T-helper 1 cell treated with Interleukin-12 subunit alpha and Interleukin-12 subunit beta and Interleukin-4 antibody, amounts not matched to agents 30 μg/mL and 1 μg/mL, for 36 hours (primary cell): ENCODE measurements at regions not wholly inside any gene's neighbourhood (a gene's known extent, or its start where the extent isn't known, plus 50 kb on each side); places are given as distances from the start of the nearest gene placed in this dataset.
A peak's percentile ranks its signal among the peaks of the same experiment; 100 is the strongest.

Source experiments
- H3K27ac Mint-ChIP-seq: one replicate; pipeline ENCODE4 v1.8.0; 2021; ENCODE audit warnings: mild to moderate bottlenecking, mixed read lengths
- H3K27me3 Mint-ChIP-seq: one replicate; pipeline ENCODE4 v1.8.0; 2021; ENCODE audit warnings: low read depth, mixed read lengths
- H3K36me3 Mint-ChIP-seq: one replicate; pipeline ENCODE4 v1.8.0; 2021; ENCODE audit warnings: low read depth, mixed read lengths
- H3K4me1 Mint-ChIP-seq: one replicate; pipeline ENCODE4 v1.8.0; 2021; ENCODE audit warnings: low read depth, mixed read lengths
- H3K4me3 Mint-ChIP-seq: one replicate; pipeline ENCODE4 v1.8.0; 2021; ENCODE audit warnings: mild to moderate bottlenecking, moderate library complexity, mixed read lengths
- H3K9me3 Mint-ChIP-seq: one replicate; pipeline ENCODE4 v1.8.0; 2021; ENCODE audit warnings: mixed read lengths

DNA sequence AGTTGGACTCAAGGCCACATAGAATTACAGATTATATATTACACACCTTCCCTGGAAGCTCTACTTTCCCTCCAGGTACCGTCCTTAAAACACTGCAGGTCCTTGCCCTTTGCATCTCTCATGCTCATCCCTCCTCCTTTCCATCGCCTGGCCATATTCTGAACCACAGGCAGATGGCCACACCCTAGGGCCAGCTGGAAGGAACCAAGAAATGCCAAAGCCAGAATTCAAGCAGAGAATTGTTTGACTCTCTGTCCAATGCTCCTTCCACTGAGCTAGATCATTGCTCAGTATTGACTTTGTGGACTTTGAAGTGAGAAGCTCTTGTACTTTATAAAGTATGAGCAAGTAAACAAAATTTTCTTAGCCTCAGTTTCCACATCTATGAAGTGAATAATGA, 170.3 kb upstream of the SLC24A5 start:
- H3K27me3 Mint-ChIP-seq = peaks cover 16% of the 10 kb centered on the region
- no peaks in the 10 kb centered on the region for H3K36me3 Mint-ChIP-seq
- no peak overlapping the region for H3K4me3 Mint-ChIP-seq
- peaks cover 6% of the 10 kb centered on the region for H3K9me3 Mint-ChIP-seq
- no peak overlapping the region for H3K27ac Mint-ChIP-seq
- no peaks in the 10 kb centered on the region for H3K4me1 Mint-ChIP-seq

DNA sequence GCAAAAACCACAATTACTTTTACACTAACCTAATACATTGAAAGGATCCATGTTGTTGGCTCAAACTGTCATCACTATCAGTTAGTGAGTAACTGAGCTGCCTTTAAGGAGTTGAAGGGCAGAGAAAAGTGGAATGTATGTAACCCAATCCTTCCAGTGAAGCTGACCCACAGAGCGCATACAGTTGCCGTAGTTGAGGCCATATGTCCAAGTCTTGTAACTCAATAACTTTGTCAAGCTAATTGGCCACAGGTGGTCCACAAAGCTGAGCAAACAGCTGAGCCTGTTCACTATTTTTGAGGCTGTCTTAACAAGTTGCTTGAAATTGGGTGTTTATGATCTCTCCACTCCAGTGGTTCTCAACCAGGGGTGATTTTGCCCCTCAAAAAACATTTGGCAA, 169.0 kb upstream of the SLC24A5 start:
- Mint-ChIP-seq H3K4me1 (no peaks in the 10 kb centered on the region), H3K27me3 (peaks cover 25% of the 10 kb centered on the region), H3K4me3 (no peak overlapping the region), H3K27ac (no peak overlapping the region), H3K36me3 (no peaks in the 10 kb centered on the region), H3K9me3 (peaks cover 6% of the 10 kb centered on the region)

DNA sequence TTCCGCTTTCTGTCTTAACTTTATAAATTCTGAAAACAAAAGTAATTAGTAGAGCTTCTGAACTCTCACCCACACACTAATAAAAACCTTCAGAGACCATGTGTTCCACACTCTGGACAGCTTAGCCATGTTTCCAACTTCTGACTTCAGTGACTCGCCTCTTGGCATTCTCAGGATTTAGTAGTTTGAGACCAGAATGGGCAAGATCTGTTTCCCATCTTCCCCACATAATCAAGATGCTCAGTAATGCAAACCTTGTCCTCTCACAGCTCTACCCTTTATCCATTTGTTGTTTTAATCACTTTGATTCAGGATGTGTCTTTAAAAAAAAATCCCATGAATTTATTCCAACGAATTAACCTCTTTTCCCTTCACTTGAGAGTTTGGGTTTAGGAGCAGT, 166.6 kb upstream of the SLC24A5 start:
- no peak overlapping the region for H3K4me3 Mint-ChIP-seq
- H3K4me1 Mint-ChIP-seq = no peaks in the 10 kb centered on the region
- no peaks in the 10 kb centered on the region for H3K36me3 Mint-ChIP-seq
- H3K27ac Mint-ChIP-seq = no peak overlapping the region
- peaks cover 32% of the 10 kb centered on the region for H3K27me3 Mint-ChIP-seq
- H3K9me3 Mint-ChIP-seq = peaks cover 6% of the 10 kb centered on the region

DNA sequence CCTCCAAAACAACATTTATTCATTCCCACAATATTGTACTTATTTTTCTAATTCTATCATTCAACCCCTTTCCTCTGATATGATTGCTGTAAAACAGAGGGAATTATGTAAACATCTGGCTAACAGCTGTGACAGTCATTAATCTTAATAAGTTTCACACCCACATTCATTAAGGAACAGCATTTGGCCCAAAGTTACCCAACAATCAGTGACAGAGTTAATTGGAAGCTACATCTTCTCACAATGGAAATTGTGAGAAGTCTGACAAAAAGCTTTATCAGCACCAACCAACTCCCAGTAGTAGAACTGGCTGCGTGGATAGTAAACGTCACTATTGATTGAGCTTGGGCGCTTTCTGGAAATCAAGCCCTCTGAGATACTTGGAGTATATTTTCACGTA, 165.8 kb upstream of the SLC24A5 start:
- H3K36me3 Mint-ChIP-seq = no peaks in the 10 kb centered on the region
- peaks cover 32% of the 10 kb centered on the region for H3K27me3 Mint-ChIP-seq
- peaks cover 6% of the 10 kb centered on the region for H3K9me3 Mint-ChIP-seq
- no peak overlapping the region for H3K4me3 Mint-ChIP-seq
- H3K4me1 Mint-ChIP-seq = peaks cover 7% of the 10 kb centered on the region
- H3K27ac Mint-ChIP-seq = no peak overlapping the region

DNA sequence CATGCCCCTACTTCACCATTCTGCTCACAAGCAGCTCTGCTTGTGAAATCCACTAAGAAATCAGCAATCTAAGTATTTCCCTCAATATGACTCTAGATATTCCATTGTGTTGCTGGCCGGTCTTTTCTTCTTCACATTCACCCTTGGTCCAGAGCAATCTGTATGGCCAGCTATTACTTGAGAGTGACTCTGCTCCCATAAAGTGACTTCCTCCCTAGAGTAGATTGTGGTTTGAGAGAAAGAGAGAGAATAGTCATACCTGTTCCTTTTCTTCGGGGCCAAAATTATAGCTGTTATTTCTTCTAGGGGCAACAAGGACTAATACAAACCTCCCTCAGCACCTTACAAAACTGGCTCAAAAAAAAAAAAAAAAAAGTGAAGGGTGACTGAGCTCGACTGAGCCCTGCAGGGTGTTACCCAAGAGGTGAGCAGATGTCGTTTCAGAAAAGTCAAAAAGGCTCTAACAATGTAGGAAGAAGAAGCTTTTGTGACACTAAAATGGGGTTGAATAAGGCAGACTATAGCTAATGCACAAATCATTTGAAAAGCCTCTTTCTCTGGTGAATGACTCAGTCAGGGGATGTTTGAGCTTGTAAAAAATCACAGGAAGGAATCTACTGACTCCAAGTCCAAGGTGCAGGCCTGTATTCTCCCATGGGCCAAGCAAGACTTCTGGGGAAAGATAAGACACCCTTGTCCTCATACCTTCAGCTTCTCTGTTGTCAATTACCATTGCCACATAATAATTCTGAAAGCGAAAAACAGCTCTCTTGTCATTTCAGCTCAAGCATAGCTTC, 161.0 kb upstream of the SLC24A5 start:
- Mint-ChIP-seq H3K4me1 (peaks cover 26% of the 10 kb centered on the region), H3K36me3 (no peaks in the 10 kb centered on the region), H3K27me3 (peaks cover 19% of the 10 kb centered on the region), H3K27ac (peak overlapping the region; percentile 9), H3K4me3 (no peak overlapping the region), H3K9me3 (no peaks in the 10 kb centered on the region)

DNA sequence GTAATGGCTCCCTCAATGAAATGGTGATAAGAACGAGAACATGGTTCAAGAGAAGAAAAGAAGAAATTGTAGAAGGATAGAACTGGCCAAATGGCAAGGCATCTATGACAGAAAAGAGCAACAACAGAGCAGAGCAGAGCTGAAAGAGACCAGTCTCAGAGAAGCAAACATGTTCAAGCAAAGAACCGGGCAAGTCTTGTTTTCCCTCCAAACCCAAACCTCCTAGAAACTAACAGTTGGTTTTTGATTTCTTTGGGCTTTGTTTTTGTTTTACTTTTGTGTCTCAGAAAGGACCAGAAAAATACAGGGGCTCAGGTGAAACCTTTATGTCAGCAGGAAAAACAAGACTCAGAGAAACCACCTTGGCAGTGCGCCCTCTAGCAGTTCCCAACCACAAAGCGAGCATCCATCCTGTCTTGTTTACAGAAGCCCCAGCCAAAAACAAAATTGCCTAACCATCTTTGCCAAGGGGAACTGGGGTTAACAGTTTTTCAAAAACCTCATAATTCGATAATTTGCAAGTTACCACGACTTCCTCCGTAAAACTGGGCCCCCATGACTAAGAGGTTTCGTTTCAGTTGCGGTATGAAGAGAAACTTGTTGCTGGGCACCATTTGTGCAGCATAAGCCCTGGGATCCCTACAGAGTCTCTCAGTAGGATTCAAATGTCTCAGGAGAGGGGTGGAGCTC, 159.2 kb upstream of the SLC24A5 start:
- Mint-ChIP-seq H3K36me3 (no peaks in the 10 kb centered on the region), H3K27ac (peak overlapping the region; percentile 43)

DNA sequence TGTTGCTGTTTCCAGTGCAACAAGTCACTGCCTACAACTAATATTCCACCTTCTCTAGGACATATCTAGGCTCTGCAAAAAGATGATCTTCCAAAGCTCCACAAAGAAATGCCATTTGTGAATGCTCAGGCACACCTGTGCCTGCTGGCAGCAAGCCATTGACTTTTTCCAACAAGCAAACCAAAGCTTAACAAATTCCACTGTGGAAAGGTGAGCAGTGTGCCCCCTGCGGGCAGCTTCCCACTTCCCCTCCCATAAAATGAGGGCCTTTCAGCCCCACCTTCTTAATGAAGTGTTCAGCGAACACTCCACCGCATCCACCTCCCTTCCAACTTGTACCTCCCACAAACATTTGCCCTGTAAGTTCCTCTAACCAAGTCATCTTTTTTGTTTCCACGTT, 157.5 kb upstream of the SLC24A5 start:
- Mint-ChIP-seq H3K9me3 (no peaks in the 10 kb centered on the region), H3K4me3 (no peak overlapping the region), H3K27me3 (peaks cover 8% of the 10 kb centered on the region), H3K36me3 (no peaks in the 10 kb centered on the region), H3K4me1 (peaks cover 26% of the 10 kb centered on the region), H3K27ac (no peak overlapping the region)

More for the DNA sequence above, 159.2 kb upstream of the SLC24A5 start:
- no peaks in the 10 kb centered on the region for H3K9me3 Mint-ChIP-seq
- peaks cover 12% of the 10 kb centered on the region for H3K27me3 Mint-ChIP-seq
- H3K4me1 Mint-ChIP-seq = peaks cover 26% of the 10 kb centered on the region
- H3K4me3 Mint-ChIP-seq = peak overlapping the region; percentile 50

DNA sequence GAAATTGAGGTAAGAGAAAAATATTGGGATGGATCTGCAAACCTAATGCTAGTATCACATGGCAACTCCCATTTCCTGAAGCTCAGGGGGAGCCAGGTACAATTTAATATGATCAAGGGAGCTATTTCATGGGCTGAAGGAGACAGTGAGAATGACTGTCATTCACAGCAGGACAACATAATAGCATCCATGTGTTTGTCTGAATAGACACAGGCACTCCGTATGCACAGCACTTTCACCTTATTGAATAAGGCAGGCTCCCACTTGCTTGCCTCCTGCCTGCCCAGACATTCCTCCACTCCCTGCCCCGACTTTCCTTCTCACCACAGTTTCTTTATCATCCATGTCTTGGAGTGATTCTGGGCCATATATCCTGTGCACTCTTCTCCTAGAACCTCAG, 156.6 kb upstream of the SLC24A5 start:
- Mint-ChIP-seq H3K4me1 (peaks cover 26% of the 10 kb centered on the region), H3K9me3 (no peaks in the 10 kb centered on the region), H3K36me3 (no peaks in the 10 kb centered on the region), H3K27ac (no peak overlapping the region), H3K27me3 (peaks cover 14% of the 10 kb centered on the region), H3K4me3 (no peak overlapping the region)

DNA sequence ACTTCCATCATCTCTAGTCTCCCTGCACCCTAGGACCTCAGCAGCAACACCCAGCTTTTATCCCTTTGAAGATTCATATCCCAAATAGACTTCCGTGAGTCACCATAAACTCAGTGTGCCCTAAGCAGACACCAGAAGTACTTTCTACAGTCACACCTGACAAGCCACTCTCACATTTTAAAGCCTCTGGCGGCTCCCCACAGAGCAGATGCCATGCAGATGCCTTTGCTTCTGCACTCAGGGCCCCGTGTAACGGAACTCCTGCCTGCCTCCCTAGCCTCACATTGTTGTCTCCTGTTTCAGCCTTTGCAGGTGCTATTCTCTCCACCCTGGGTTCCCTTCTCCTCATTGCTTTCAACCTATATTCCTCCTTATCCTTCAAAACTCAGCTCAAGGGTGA, 155.5 kb upstream of the SLC24A5 start:
- Mint-ChIP-seq H3K9me3 (no peaks in the 10 kb centered on the region), H3K36me3 (no peaks in the 10 kb centered on the region), H3K27ac (no peak overlapping the region), H3K4me3 (no peak overlapping the region), H3K4me1 (peaks cover 19% of the 10 kb centered on the region), H3K27me3 (peaks cover 14% of the 10 kb centered on the region)

DNA sequence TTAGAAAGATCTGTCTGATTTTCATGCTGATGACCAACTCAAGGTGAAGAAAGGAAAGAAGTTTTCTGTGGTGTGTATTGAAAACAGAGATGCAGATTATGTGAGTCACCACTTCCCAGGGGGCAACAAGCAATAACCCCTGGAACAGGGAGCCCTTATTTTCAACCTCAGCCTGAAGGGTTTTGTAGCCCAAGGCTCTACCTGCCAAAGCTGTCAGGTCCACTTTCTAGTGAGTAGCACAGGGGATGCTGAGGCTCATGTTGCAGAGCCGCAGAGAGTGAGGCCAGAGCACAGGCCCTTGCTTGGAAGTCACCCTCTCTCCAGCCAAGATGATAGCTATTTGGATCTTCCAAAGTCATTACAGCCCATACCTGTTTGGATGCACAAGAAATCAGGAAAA, 152.2 kb upstream of the SLC24A5 start:
- Mint-ChIP-seq H3K36me3 (no peaks in the 10 kb centered on the region), H3K9me3 (no peaks in the 10 kb centered on the region), H3K27me3 (peaks cover 19% of the 10 kb centered on the region), H3K27ac (no peak overlapping the region), H3K4me1 (peaks cover 3% of the 10 kb centered on the region), H3K4me3 (no peak overlapping the region)

DNA sequence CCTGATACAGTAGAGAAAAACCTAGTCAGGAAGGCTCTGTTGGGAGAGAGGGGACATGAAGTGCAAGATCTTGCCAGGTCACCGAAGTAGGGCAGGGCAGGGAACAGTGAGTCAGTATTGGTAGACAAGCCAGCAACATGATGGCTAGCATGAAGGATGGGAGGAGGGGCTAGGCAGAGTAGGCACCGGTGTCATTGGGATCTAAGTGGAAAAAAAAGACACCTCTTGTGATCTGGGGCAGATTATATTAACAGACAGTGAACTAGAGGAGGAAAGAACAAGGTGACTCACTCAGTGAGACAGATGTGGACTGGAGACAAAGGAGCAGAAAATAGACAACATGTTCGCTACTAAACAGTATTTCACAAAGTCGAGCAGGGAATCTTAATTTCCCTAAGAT, 149.2 kb upstream of the SLC24A5 start:
- H3K27me3 Mint-ChIP-seq = peaks cover 34% of the 10 kb centered on the region
- H3K27ac Mint-ChIP-seq = no peak overlapping the region
- no peaks in the 10 kb centered on the region for H3K9me3 Mint-ChIP-seq
- H3K36me3 Mint-ChIP-seq = no peaks in the 10 kb centered on the region
- H3K4me3 Mint-ChIP-seq = no peak overlapping the region
- no peaks in the 10 kb centered on the region for H3K4me1 Mint-ChIP-seq

DNA sequence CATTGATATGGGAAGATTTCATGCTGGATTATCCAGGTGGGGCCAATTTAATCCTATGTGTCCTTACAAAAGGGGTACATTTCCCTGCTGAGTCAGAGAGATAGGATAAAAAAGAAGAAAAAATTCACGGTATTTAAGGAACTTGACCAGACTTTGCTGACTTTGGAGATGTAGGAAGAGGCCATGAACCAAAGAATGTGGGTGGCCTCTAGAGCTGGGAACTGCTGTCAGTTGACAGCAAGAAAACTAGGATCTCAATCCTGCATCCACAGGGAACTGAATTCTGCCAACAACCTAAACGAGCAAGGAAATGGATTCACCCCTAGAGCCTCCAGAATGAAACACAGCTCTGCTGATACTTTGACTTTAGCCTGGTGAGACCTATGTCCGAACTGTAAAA, 148.1 kb upstream of the SLC24A5 start:
- H3K36me3 Mint-ChIP-seq = no peaks in the 10 kb centered on the region
- H3K27ac Mint-ChIP-seq = no peak overlapping the region
- H3K9me3 Mint-ChIP-seq = peaks cover 3% of the 10 kb centered on the region
- no peaks in the 10 kb centered on the region for H3K4me1 Mint-ChIP-seq
- no peak overlapping the region for H3K4me3 Mint-ChIP-seq
- H3K27me3 Mint-ChIP-seq = peaks cover 41% of the 10 kb centered on the region

DNA sequence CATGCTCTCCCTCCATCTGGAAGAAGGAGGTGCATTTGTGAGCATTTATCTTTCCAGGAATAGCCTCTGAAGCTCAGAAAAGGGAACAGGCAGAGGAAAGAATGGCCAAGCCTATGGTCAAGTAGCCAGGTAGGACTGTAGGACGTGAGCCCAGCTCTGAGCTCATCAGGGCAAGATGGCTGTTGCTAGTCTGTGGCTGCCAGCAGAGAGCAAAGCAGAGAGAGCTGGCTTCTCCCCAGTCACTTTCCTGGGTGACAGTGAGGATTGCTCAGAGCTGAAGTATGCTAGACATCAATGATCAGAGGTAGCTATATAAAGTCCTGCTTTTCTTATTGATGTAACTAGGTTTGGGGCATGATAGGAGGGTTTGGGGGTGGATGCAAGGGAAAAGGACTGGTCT, 146.1 kb upstream of the SLC24A5 start:
- Mint-ChIP-seq H3K9me3 (peaks cover 3% of the 10 kb centered on the region), H3K4me1 (no peaks in the 10 kb centered on the region), H3K4me3 (no peak overlapping the region), H3K36me3 (no peaks in the 10 kb centered on the region), H3K27ac (no peak overlapping the region), H3K27me3 (peaks cover 41% of the 10 kb centered on the region)

DNA sequence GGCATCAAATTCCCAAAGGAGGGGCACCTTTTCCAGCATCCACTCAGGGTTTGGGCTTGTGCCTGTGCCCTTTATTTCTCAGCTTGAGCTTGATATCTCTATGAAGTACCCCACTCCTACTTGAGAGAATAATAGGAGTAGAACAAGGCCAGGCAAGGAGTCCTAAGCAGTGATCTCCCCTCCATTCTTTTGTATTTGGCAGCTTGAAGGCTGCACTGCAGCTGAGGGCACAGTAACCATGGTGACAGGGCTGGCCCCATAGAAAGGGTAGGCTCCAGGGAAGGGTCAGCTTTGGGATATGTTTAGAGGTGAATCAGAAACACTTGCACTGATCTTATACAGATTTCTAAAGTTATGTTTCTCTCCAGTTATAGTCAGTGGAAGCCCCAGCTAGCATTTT, 145.4 kb upstream of the SLC24A5 start:
- no peak overlapping the region for H3K4me3 Mint-ChIP-seq
- H3K36me3 Mint-ChIP-seq = no peaks in the 10 kb centered on the region
- H3K9me3 Mint-ChIP-seq = peaks cover 3% of the 10 kb centered on the region
- peaks cover 41% of the 10 kb centered on the region for H3K27me3 Mint-ChIP-seq
- H3K4me1 Mint-ChIP-seq = no peaks in the 10 kb centered on the region
- H3K27ac Mint-ChIP-seq = no peak overlapping the region

DNA sequence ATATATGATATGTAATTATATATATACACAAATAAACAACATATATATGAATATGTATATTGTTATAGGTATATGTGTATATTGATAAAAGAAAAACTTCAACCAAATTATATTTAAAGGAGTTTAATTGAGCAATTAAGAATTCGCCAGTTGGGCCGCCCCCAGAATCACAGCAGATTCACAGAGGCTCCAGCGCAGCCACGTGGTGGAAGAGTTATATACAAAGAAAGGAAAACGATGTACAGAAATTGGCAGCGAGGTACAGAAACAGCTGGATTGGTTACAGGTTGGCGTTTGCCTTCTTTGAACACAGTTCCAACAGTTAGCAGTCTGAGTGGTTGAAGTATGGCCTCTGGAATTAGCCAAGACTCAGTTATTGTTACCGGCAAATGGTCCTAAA, 137.3 kb upstream of the SLC24A5 start:
- Mint-ChIP-seq H3K4me3 (no peak overlapping the region), H3K4me1 (peaks cover 10% of the 10 kb centered on the region), H3K27me3 (peaks cover 15% of the 10 kb centered on the region), H3K9me3 (no peaks in the 10 kb centered on the region), H3K27ac (no peak overlapping the region), H3K36me3 (no peaks in the 10 kb centered on the region)
